ENCODE measurements at regions not wholly inside any gene's neighbourhood (a gene's known extent, or its start where the extent isn't known, plus 50 kb on each side); places are given as distances from the start of the nearest gene placed in this dataset.

- TF ChIP-seq, protein P1, sequence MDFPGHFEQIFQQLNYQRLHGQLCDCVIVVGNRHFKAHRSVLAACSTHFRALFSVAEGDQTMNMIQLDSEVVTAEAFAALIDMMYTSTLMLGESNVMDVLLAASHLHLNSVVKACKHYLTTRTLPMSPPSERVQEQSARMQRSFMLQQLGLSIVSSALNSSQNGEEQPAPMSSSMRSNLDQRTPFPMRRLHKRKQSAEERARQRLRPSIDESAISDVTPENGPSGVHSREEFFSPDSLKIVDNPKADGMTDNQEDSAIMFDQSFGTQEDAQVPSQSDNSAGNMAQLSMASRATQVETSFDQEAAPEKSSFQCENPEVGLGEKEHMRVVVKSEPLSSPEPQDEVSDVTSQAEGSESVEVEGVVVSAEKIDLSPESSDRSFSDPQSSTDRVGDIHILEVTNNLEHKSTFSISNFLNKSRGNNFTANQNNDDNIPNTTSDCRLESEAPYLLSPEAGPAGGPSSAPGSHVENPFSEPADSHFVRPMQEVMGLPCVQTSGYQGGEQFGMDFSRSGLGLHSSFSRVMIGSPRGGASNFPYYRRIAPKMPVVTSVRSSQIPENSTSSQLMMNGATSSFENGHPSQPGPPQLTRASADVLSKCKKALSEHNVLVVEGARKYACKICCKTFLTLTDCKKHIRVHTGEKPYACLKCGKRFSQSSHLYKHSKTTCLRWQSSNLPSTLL (IDR thresholded peaks at IDR 0.05), result no peak
- TF ChIP-seq GTF2A2 (tag; IDR thresholded peaks at IDR 0.05), result no peak
Observed at GRCh38 chr15:70265986-70266385, 168.3 kb upstream of the TLE3 start (continued).

DNA sequence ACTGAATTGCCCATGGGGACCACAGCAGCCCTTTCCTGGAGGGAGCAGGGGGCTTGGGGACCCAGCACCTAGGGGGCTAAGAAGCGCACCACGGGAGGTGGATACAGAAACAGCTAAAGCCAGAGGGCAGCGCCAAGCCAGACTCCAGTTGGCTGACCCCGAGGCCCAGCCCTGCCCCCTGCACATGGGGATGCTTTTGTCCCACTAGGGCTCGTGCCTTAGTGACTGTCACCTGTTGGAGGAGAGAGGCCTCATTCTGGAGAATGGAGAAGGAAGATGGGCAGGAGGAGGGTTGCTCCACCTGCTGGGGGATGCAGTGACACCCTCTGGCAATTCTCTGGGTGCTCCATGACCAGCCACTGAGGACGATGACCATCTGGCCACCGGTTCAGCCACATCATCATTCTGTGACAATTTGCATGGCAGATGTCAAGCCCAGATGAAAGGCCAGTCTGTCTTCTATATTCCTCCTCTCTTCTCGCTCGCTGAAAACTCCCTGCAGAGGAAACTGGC is 167.8 kb upstream of the TLE3 start:
- H3K4me1 ChIP-seq (replicated peaks in 1 of 2; ENCODE audit: control insufficient read depth in 2 of 2, insufficient read depth in 2 of 2, low read length in 2 of 2), result no peaks in the 10 kb centered on the region; a peak in 1 of 5 replicates
- TF ChIP-seq, protein P2, sequence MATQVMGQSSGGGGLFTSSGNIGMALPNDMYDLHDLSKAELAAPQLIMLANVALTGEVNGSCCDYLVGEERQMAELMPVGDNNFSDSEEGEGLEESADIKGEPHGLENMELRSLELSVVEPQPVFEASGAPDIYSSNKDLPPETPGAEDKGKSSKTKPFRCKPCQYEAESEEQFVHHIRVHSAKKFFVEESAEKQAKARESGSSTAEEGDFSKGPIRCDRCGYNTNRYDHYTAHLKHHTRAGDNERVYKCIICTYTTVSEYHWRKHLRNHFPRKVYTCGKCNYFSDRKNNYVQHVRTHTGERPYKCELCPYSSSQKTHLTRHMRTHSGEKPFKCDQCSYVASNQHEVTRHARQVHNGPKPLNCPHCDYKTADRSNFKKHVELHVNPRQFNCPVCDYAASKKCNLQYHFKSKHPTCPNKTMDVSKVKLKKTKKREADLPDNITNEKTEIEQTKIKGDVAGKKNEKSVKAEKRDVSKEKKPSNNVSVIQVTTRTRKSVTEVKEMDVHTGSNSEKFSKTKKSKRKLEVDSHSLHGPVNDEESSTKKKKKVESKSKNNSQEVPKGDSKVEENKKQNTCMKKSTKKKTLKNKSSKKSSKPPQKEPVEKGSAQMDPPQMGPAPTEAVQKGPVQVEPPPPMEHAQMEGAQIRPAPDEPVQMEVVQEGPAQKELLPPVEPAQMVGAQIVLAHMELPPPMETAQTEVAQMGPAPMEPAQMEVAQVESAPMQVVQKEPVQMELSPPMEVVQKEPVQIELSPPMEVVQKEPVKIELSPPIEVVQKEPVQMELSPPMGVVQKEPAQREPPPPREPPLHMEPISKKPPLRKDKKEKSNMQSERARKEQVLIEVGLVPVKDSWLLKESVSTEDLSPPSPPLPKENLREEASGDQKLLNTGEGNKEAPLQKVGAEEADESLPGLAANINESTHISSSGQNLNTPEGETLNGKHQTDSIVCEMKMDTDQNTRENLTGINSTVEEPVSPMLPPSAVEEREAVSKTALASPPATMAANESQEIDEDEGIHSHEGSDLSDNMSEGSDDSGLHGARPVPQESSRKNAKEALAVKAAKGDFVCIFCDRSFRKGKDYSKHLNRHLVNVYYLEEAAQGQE (IDR thresholded peaks at IDR 0.05; ENCODE audit: borderline replicate concordance), result peak; percentile 11; the same call in 1 of the 2 replicates
- TF ChIP-seq, protein P2 (CRISPR knock-in tag; IDR thresholded peaks at IDR 0.05; ENCODE audit: low read depth), result no peak
- TF ChIP-seq TCF7L2 (IDR thresholded peaks at IDR 0.05; ENCODE audit: low read depth, low read length) (no peak), RAD21 (CRISPR knock-in tag; conservative IDR thresholded peaks at IDR 0.05 in 1 of 2, IDR thresholded peaks at IDR 0.05 in 1 of 2) (peak in 1 of 2 experiments; percentile 39; a peak in 2 of 4 replicates), KLF13 (tag; IDR thresholded peaks at IDR 0.05; ENCODE audit: borderline replicate concordance, low read depth) (no peak), MEF2A (IDR thresholded peaks at IDR 0.05; ENCODE audit: control insufficient read depth, low read depth, low read length) (no peak)

More for the DNA sequence above, 167.8 kb upstream of the TLE3 start:
- FAIRE-seq (no peak), DNase-seq (ENCODE audit: extremely low read depth in 1 of 4, low spot score in 3 of 4) (peak in 2 of 4 experiments; percentile 16 to 30), ATAC-seq (peak; percentile 54)
- Histone ChIP-seq H3K9me1 (ENCODE audit: control insufficient read depth, insufficient read depth, low read length) (no peaks in the 10 kb centered on the region), H3K79me2 (ENCODE audit: control insufficient read depth, insufficient read depth, low read length) (no peaks in the 10 kb centered on the region), H3K36me3 (ENCODE audit: control insufficient read depth, insufficient read depth, low read length) (no peaks in the 10 kb centered on the region), H3K4me3 (no peak overlapping the region), H2AFZ (ENCODE audit: low read depth, low read length) (no peak overlapping the region), H3K4me2 (ENCODE audit: insufficient read depth, low read length) (no peak overlapping the region), H3K27ac (ENCODE audit: extremely low read depth, low read depth, low read length) (no peak overlapping the region), H3K9me3 (replicated peaks; ENCODE audit: control insufficient read depth, insufficient read depth, low read depth, low read length) (no peaks in the 10 kb centered on the region), H3K27me3 (ENCODE audit: control insufficient read depth in 2 of 2, insufficient read depth in 2 of 2, low read length in 2 of 2) (peaks cover 17 to 56% of the 10 kb centered on the region in 2 experiments; a peak in 3 of 5 replicates), H4K20me1 (replicated peaks; ENCODE audit: control insufficient read depth, insufficient read depth, low read length) (peaks cover 6% of the 10 kb centered on the region; the same call in 1 of the 2 replicates), H3K9ac (ENCODE audit: insufficient read depth in 1 of 2, low read depth in 2 of 2, low read length in 2 of 2) (no peak overlapping the region)
- WGBS (ENCODE audit: insufficient coverage, low coverage, missing lambda C conversion rate), result 0% methylated on average over 9 of the region's 9 CpGs
- intact Hi-C loops (cut with micrococcal nuclease) (loop anchor here (10.0 kb wide), 1 partner anchor 219 kb away; no protein-coding TSS in a partner anchor), in situ Hi-C loops (cut with MboI) (no loop called here)
- ChIA-PET POLR2A (no interaction called here), CTCF (ENCODE audit: low intra/inter-chr PET ratio) (no interaction called here)
- BruUV-seq (replicated peaks), result no TSS peak
